ENCODE measurements at regions not wholly inside any gene's neighbourhood (a gene's known extent, or its start where the extent isn't known, plus 50 kb on each side); places are given as distances from the start of the nearest gene placed in this dataset.
"Not testable (repeated sequence)": the region's sequence is repeated elsewhere in the genome, so short reads cannot be mapped to it uniquely, and the experiment has no call there.

DNA sequence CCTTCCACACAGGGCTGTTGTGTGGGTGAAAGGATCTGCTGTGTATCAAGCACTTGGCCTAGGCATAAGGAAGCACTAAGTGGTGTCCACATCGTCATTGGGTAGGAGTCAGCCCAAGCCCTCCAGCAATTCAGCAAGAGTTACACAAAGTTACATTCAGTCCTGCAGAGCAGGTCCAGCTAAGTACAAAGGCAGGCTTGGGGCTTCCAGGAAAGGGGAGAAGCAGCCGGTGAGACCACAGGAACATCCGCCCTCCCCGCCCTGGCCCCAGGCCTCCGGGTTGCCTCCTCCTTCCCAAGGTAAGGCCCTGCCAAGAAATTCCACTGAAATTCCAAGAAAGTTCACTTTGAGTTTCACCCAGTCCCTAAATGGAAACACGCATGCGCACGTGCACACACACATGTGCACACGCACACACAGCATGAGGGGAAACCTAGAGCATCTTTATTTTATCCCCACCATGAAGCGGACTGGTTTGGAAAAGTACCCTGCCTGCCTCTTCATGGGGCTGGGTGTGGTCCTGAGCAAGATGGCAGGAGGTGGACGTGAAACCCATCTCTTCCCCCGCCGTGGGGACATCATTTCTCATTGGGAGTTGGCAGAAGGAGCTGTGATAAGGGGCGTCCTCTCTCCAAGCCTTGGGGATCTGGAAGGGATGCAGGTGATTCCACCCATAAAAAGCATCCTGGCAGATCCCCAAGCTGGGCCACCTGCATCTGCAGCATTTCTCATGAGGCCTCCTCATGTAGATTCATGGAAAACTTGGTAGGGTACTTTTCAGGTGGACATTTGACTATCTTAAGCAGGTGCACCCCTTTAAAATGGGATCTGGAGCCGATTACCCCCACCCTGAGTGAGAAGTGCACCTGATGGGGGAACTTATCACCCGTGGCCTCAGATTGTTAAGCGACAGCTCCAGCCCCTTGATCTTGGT is 69.1 kb upstream of the NANOS1 start:
- ChIA-PET POLR2A (interaction anchor here (0.6 kb wide), 1 partner anchor 132 kb away, joined by 3 read pairs; no protein-coding TSS in a partner anchor), CTCF (no interaction called here)
- TF ChIP-seq, protein P1, sequence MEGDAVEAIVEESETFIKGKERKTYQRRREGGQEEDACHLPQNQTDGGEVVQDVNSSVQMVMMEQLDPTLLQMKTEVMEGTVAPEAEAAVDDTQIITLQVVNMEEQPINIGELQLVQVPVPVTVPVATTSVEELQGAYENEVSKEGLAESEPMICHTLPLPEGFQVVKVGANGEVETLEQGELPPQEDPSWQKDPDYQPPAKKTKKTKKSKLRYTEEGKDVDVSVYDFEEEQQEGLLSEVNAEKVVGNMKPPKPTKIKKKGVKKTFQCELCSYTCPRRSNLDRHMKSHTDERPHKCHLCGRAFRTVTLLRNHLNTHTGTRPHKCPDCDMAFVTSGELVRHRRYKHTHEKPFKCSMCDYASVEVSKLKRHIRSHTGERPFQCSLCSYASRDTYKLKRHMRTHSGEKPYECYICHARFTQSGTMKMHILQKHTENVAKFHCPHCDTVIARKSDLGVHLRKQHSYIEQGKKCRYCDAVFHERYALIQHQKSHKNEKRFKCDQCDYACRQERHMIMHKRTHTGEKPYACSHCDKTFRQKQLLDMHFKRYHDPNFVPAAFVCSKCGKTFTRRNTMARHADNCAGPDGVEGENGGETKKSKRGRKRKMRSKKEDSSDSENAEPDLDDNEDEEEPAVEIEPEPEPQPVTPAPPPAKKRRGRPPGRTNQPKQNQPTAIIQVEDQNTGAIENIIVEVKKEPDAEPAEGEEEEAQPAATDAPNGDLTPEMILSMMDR (IDR thresholded peaks at IDR 0.05; ENCODE audit: low read depth, low read length) = no peak
- H3K9me3 ChIP-seq (ENCODE audit: control insufficient read depth, insufficient read depth, low read length) = no peaks in the 10 kb centered on the region
- peaks cover 5% of the 10 kb centered on the region for H3K27me3 ChIP-seq (ENCODE audit: control insufficient read depth, insufficient read depth, low read length)
- H3K27ac ChIP-seq (ENCODE audit: low read depth, low read length) = no peak overlapping the region
- H3K4me3 ChIP-seq (ENCODE audit: low read depth, low read length) = no peak overlapping the region
- DNase-seq (ENCODE audit: low read depth, low spot score) = no peak

DNA sequence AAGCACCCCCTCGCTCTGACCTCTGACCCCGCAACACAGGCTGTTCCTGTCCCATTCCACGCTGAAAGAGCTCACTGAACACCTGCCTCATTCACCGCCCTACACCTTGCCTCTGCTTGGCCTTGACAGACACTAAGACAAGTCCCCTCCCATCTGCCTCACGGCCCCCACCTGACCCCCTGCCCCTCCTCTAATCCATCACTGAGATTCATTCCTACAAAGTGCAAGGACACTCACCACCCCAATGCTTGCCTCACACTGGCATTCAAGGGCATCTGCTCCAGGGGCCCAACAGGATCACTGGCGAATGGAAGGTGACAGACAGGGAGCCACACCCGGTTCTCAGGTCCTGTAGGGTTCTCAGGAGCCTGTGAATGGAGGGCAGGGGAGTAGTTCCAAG is 68.1 kb upstream of the NANOS1 start:
- ChIA-PET CTCF (no interaction called here), POLR2A (no interaction called here)
- Histone ChIP-seq H3K4me3 (ENCODE audit: low read depth, low read length) (no peak overlapping the region), H3K27ac (ENCODE audit: low read depth, low read length) (no peak overlapping the region), H3K27me3 (ENCODE audit: control insufficient read depth, insufficient read depth, low read length) (peaks cover 8% of the 10 kb centered on the region), H3K9me3 (ENCODE audit: control insufficient read depth, insufficient read depth, low read length) (no peaks in the 10 kb centered on the region)
- DNase-seq (ENCODE audit: low read depth, low spot score) = no peak
- TF ChIP-seq, protein P1 (IDR thresholded peaks at IDR 0.05; ENCODE audit: low read depth, low read length) = no peak

DNA sequence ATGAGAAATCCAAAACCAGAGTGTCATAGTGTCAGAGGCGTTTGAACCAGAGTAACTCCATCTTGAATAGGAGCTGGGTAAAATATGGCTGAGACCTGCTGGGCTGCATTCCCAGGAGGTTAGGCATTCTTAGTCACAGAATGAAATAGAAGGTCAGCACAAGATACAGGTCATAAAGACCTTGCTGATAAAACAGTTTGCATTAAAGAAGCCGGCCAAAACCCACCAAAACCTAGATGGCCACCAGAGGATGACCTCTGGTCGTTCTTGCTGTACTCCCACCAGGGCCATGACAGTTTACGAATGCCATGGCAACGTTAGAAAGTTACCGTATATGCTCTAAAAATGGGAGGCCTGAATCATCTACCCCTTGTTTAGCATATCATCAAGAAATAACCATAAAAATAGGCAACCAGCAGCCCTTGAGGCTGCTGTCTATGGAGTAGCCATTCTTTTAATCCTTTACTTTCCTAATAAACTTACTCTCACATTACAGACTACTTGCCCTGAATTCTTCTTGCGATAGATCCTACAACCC is 67.1 kb upstream of the NANOS1 start:
- H3K27ac ChIP-seq (ENCODE audit: low read depth, low read length); DNase-seq (ENCODE audit: low read depth, low spot score); POLR2A ChIA-PET; CTCF ChIA-PET; H3K9me3 ChIP-seq (ENCODE audit: control insufficient read depth, insufficient read depth, low read length); H3K4me3 ChIP-seq (ENCODE audit: low read depth, low read length): not testable (repeated sequence)
- H3K27me3 ChIP-seq (ENCODE audit: control insufficient read depth, insufficient read depth, low read length) = peaks cover 15% of the 10 kb centered on the region

DNA sequence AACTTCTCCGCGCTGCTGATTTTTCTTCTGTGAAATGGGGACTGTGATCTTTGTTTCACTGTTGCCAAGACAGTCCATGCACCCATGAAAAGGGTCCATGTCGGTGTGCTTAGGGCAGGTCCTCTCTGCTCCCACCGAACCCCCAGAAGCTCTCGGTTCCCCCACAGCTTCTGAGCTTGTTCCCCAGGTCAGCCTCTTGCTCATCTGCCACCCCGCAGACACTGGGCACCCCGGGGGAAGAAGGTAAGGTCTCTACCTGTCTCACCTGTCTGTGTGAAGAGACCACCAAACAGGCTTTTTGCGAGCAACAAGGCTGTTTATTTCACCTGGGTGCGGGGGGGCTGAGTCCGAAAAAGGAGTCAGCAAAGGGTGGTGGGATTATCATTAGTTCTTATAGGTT is 66.2 kb upstream of the NANOS1 start:
- POLR2A ChIA-PET = no interaction called here
- Histone ChIP-seq H3K4me3 (ENCODE audit: low read depth, low read length) (no peak overlapping the region), H3K27ac (ENCODE audit: low read depth, low read length) (no peak overlapping the region), H3K27me3 (ENCODE audit: control insufficient read depth, insufficient read depth, low read length) (peaks cover 21% of the 10 kb centered on the region), H3K9me3 (ENCODE audit: control insufficient read depth, insufficient read depth, low read length) (no peaks in the 10 kb centered on the region; the same call in 1 of the 2 replicates)
- TF ChIP-seq, protein P1 (IDR thresholded peaks at IDR 0.05; ENCODE audit: low read depth, low read length) = no peak
- no peak for DNase-seq (ENCODE audit: low read depth, low spot score)
- CTCF ChIA-PET = no interaction called here

DNA sequence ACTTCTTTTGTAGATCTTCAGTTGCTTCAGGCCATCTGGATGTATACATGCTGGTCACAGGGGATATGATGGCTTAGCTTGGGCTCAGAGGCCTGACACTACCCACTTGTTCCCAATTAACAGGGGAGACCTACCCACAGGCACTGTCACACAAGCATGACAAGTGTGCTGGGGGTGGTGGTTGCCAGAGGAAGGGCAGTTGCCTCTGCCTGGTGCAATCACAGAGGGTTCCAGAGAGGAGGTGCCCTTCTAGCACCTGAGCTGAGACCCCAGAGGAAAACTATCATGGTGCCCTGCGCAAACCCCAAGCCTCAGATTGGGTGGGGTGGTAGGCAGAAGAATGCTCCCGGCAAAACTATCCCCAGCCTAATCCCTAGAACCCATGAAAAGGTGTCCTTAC is 65.6 kb upstream of the NANOS1 start:
- CTCF ChIA-PET = no interaction called here
- Histone ChIP-seq H3K27ac (ENCODE audit: low read depth, low read length) (no peak overlapping the region), H3K27me3 (ENCODE audit: control insufficient read depth, insufficient read depth, low read length) (peaks cover 24% of the 10 kb centered on the region), H3K4me3 (ENCODE audit: low read depth, low read length) (no peak overlapping the region), H3K9me3 (ENCODE audit: control insufficient read depth, insufficient read depth, low read length) (no peaks in the 10 kb centered on the region; the same call in 1 of the 2 replicates)
- POLR2A ChIA-PET = no interaction called here
- TF ChIP-seq, protein P1 (IDR thresholded peaks at IDR 0.05; ENCODE audit: low read depth, low read length) = no peak
- DNase-seq (ENCODE audit: low read depth, low spot score) = no peak

DNA sequence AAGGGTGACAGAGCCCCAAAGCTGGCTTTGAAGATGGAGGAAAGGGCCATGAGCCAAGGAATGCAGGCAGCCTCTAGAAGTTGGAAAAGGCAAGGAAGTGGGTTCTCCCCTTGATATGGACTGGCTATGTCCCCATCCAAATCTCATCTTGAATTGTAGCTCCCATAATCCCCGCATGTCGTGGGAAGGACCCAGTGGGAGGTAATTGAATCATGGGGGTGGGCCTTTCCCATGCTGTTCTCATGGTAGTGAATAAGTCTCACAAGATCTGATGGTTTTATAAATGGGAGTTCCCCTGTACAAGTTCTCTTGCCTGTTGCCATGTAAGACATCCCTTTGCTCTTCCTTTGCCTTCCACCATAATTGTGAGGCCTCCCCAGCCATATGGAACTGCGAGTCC is 65.0 kb upstream of the NANOS1 start:
- CTCF ChIA-PET; POLR2A ChIA-PET; H3K4me3 ChIP-seq (ENCODE audit: low read depth, low read length); DNase-seq (ENCODE audit: low read depth, low spot score); H3K27ac ChIP-seq (ENCODE audit: low read depth, low read length); H3K9me3 ChIP-seq (ENCODE audit: control insufficient read depth, insufficient read depth, low read length): not testable (repeated sequence)
- H3K27me3 ChIP-seq (ENCODE audit: control insufficient read depth, insufficient read depth, low read length) = peaks cover 27% of the 10 kb centered on the region

All from AG04450 (cell line).